HCT116 (cell line): ENCODE measurements at regions not wholly inside any gene's neighbourhood (a gene's known extent, or its start where the extent isn't known, plus 50 kb on each side); places are given as distances from the start of the nearest gene placed in this dataset.

Experiments used
- ATAC-seq: fragments of 200-7000 bp; cut with Tn5 transposase; 2 replicates; pipeline ENCODE4 v1.9.1; 2020; ENCODE audit warnings: mild to moderate bottlenecking, moderate library complexity
- BruUV-seq: library from RNA; stranded (reverse); fragments of 400-500 nt; replicated peaks from 2 replicates; lab custom pipeline; 2021; lab: Mats Ljungman, UMichigan
- CTCF ChIA-PET: fragments of 300-600 bp; sonication (Branson Sonifier 250); formaldehyde crosslinking; loops from one replicate; lab custom pipeline; 2021; ENCODE audit warnings: antibody characterized with exemption; lab: Charles Lee
- POLR2A ChIA-PET: fragments of 300-600, 350-600 bp; sonication (Branson Sonifier 250); formaldehyde crosslinking; loops from one replicate; lab custom pipeline; 2021; ENCODE audit warnings: antibody characterized with exemption; lab: Charles Lee
- RAD21 ChIA-PET, 2 experiments: fragments of 300-600 bp; sonication (Branson Sonifier 250); formaldehyde crosslinking; loops; one replicate each; lab custom pipeline; 2023; ENCODE audit warnings: low total read pairs in 2 of 2; ENCODE audit not compliant: uncharacterized antibody in 2 of 2, unreplicated experiment in 2 of 2, low non-redundant PET in 1 of 2; lab: Charles Lee
- DNase-seq: peaks from one replicate; pipeline ENCODE4 v3.0.0-alpha.2; 2010; ENCODE audit warnings: low read depth, low spot score
- H2AFZ ChIP-seq: fragments of 200-600 bp; shearing (Covaris generic), sonication (generic); 2 replicates; pipeline ENCODE4 v1.6.1; 2017; ENCODE audit warnings: low read depth, mixed run types, mixed read lengths, antibody characterized with exemption, low read length; ENCODE audit not compliant: poor library complexity, severe bottlenecking
- H3K27ac ChIP-seq: 2 replicates; pipeline ENCODE4 v1.5.1; 2012; ENCODE audit warnings: low read depth, low read length
- H3K27me3 ChIP-seq: fragments of 200-600 bp; sonication (generic); 2 replicates; pipeline ENCODE4 v1.6.1; 2016; ENCODE audit warnings: mixed run types, low read length, mixed read lengths; ENCODE audit not compliant: insufficient read depth
- H3K36me3 ChIP-seq, 2 experiments: fragments of 200-500 bp in 1 of 2; fragments of 200-600 bp in 1 of 2; sonication (Bioruptor generic) in 1 of 2; sonication (generic) in 1 of 2; 2 replicates each; pipeline versions ENCODE4 v1.5.1 to v1.6.1; 2014 to 2016; ENCODE audit warnings: low read length in 2 of 2, inconsistent platforms in 1 of 2, mixed read lengths in 1 of 2, mixed run types in 1 of 2; ENCODE audit not compliant: insufficient read depth in 2 of 2, control insufficient read depth in 1 of 2
- H3K4me1 ChIP-seq, 2 experiments: fragments of 200-600 bp in 1 of 2; sonication (generic) in 1 of 2; 2 replicates each; pipeline versions ENCODE4 v1.5.1 to v1.6.1; 2012 to 2017; ENCODE audit warnings: low read length in 2 of 2, inconsistent platforms in 1 of 2, mild to moderate bottlenecking in 1 of 2, mixed read lengths in 1 of 2, mixed run types in 1 of 2, moderate library complexity in 1 of 2; ENCODE audit not compliant: insufficient read depth in 2 of 2, control insufficient read depth in 1 of 2
- H3K4me2 ChIP-seq: fragments of 200-600 bp; sonication (generic); 2 replicates; pipeline ENCODE4 v1.6.1; 2017; ENCODE audit warnings: mixed run types, low read length, mixed read lengths
- H3K4me3 ChIP-seq, 2 experiments: fragments of 200-600 bp in 1 of 2; sonication (generic) in 1 of 2; replicated peaks in 1 of 2; 2 replicates each; pipeline ENCODE4 v1.5.1; 2011 to 2016; ENCODE audit warnings: low read length in 2 of 2, control low read depth in 1 of 2, low read depth in 1 of 2, mild to moderate bottlenecking in 1 of 2, mixed read lengths in 1 of 2, mixed run types in 1 of 2
- H3K79me2 ChIP-seq: fragments of 200-600 bp; sonication (generic); 2 replicates; pipeline ENCODE4 v1.6.1; 2017; ENCODE audit warnings: mild to moderate bottlenecking, mixed run types, low read length, moderate library complexity, mixed read lengths; ENCODE audit not compliant: insufficient read depth
- H3K9ac ChIP-seq: fragments of 200-600 bp; sonication (generic); 2 replicates; pipeline ENCODE4 v1.6.1; 2016; ENCODE audit warnings: low read length, mixed read lengths
- H3K9me2 ChIP-seq: fragments of 200-600 bp; sonication (generic), shearing (Covaris generic); 2 replicates; pipeline ENCODE4 v1.6.1; 2017; ENCODE audit warnings: mixed run types, mild to moderate bottlenecking, moderate library complexity; ENCODE audit not compliant: insufficient read depth
- H3K9me3 ChIP-seq, 2 experiments: fragments of 200-500 bp in 1 of 2; fragments of 200-600 bp in 1 of 2; sonication (Bioruptor generic) in 1 of 2; sonication (generic) in 1 of 2; 2 replicates each; pipeline ENCODE4 v1.6.1; 2014 to 2017; ENCODE audit warnings: low read length in 2 of 2, mixed read lengths in 2 of 2, inconsistent platforms in 1 of 2, low read depth in 1 of 2, mild to moderate bottlenecking in 1 of 2, mixed run types in 1 of 2, moderate library complexity in 1 of 2; ENCODE audit not compliant: control insufficient read depth in 1 of 2, insufficient read depth in 1 of 2
- H4K20me1 ChIP-seq: fragments of 200-600 bp; sonication (generic), shearing (Covaris generic); 2 replicates; pipeline ENCODE4 v1.6.1; 2017; ENCODE audit warnings: mixed run types, mild to moderate bottlenecking, moderate library complexity; ENCODE audit not compliant: insufficient read depth
- ATF3 ChIP-seq: IDR thresholded peaks from 2 replicates; pipeline ENCODE4 v1.6.1; 2012
- CBX3 ChIP-seq: IDR thresholded peaks from 2 replicates; pipeline ENCODE4 v1.6.1; 2012; ENCODE audit warnings: low read depth
- CEBPB ChIP-seq: IDR thresholded peaks from 2 replicates; pipeline ENCODE4 v1.6.1; 2012; ENCODE audit warnings: low read depth
- EZH2phosphoT487 ChIP-seq: fragments of 200-600 bp; IDR thresholded peaks from 2 replicates; pipeline ENCODE4 v1.6.1; 2018; ENCODE audit warnings: antibody characterized with exemption, borderline replicate concordance
- FOSL1 ChIP-seq: IDR thresholded peaks from 2 replicates; pipeline ENCODE4 v1.6.1; 2012; ENCODE audit warnings: low read depth
- JUND ChIP-seq: IDR thresholded peaks from 2 replicates; pipeline ENCODE4 v1.6.1; 2012
- MAX ChIP-seq: IDR thresholded peaks from 2 replicates; pipeline ENCODE4 v1.6.1; 2012
- POLR2A ChIP-seq: IDR thresholded peaks from 2 replicates; pipeline ENCODE4 v1.7.0; 2011; ENCODE audit warnings: borderline replicate concordance; ENCODE audit not compliant: insufficient read depth, insufficient read length; ENCODE audit errors: extremely low read depth
- SP1 ChIP-seq: IDR thresholded peaks from 2 replicates; pipeline ENCODE4 v1.6.1; 2012; ENCODE audit warnings: low read depth
- SRF ChIP-seq: IDR thresholded peaks from 2 replicates; pipeline ENCODE4 v1.6.1; 2012; ENCODE audit warnings: low read depth
- TCF7L2 ChIP-seq: IDR thresholded peaks from 2 replicates; pipeline ENCODE4 v1.7.0; 2011; ENCODE audit warnings: borderline replicate concordance, inconsistent platforms; ENCODE audit not compliant: insufficient read depth, insufficient read length; ENCODE audit errors: extremely low read depth
- ZFX ChIP-seq: fragments of 450-650 bp; IDR thresholded peaks from 2 replicates; pipeline ENCODE4 v1.6.1; 2017
- intact Hi-C: fragments of 100-400 bp; cut with micrococcal nuclease; formaldehyde crosslinking; loops from 2 replicates; pipeline ENCODE4 v1.10.0; 2022
- TF ChIP-seq, protein P1 (sequence below), 3 experiments: fragments of 200-600 bp in 1 of 3; sonication (generic) in 1 of 3; IDR thresholded peaks in 2 of 3; conservative IDR thresholded peaks in 1 of 3; 2 replicates each; pipeline ENCODE4 v1.5.1; 2012 to 2017; ENCODE audit warnings: low read depth in 2 of 3, low read length in 2 of 3, antibody characterized with exemption in 1 of 3, borderline replicate concordance in 1 of 3, control low read depth in 1 of 3, mild to moderate bottlenecking in 1 of 3, mixed read lengths in 1 of 3, mixed run types in 1 of 3, moderate library complexity in 1 of 3; ENCODE audit not compliant: insufficient read depth in 1 of 3
- TF ChIP-seq, protein P2 (sequence below): IDR thresholded peaks from 2 replicates; pipeline ENCODE4 v1.6.1; 2012; ENCODE audit warnings: low read depth

DNA sequence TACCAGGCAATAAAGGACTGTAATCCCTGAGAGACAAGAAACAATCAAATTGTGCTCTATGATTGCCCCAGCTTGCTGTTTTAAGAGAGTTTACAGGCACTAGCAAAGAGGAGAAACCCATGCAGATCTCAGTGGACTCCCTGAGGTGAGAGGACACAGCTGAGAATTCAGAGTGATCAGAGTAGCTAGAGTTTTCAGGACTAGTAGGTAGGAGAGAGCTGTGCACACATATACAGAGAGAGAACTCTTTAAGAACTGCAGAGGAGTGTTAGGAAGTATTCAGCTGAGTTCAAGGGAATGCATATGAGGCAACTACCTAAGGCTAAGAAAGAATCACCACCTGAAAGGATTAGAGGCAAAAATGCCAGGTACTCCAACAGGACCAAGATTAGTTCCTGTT is 904.8 kb downstream of the CDH8 start:
- Histone ChIP-seq H3K27ac (no peak overlapping the region), H3K9ac (no peak overlapping the region), H2AFZ (no peak overlapping the region), H3K4me3 (no peak overlapping the region), H3K27me3 (no peaks in the 10 kb centered on the region), H3K4me1 (no peaks in the 10 kb centered on the region), H3K9me3 (peaks cover 10 to 12% of the 10 kb centered on the region in 2 experiments; a peak in 2 of 4 replicates), H4K20me1 (no peaks in the 10 kb centered on the region), H3K36me3 (no peaks in the 10 kb centered on the region), H3K9me2 (no peaks in the 10 kb centered on the region), H3K79me2 (no peaks in the 10 kb centered on the region), H3K4me2 (no peak overlapping the region)
- CTCF ChIA-PET, result no interaction called here
- RAD21 ChIA-PET, result no interaction called here
- no TSS peak for BruUV-seq
- POLR2A ChIA-PET, result no interaction called here
- TF ChIP-seq ZFX (no peak), EZH2phosphoT487 (no peak), CEBPB (no peak), ATF3 (no peak), SP1 (no peak), JUND (no peak)
- TF ChIP-seq, protein P1, sequence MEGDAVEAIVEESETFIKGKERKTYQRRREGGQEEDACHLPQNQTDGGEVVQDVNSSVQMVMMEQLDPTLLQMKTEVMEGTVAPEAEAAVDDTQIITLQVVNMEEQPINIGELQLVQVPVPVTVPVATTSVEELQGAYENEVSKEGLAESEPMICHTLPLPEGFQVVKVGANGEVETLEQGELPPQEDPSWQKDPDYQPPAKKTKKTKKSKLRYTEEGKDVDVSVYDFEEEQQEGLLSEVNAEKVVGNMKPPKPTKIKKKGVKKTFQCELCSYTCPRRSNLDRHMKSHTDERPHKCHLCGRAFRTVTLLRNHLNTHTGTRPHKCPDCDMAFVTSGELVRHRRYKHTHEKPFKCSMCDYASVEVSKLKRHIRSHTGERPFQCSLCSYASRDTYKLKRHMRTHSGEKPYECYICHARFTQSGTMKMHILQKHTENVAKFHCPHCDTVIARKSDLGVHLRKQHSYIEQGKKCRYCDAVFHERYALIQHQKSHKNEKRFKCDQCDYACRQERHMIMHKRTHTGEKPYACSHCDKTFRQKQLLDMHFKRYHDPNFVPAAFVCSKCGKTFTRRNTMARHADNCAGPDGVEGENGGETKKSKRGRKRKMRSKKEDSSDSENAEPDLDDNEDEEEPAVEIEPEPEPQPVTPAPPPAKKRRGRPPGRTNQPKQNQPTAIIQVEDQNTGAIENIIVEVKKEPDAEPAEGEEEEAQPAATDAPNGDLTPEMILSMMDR (IDR thresholded peaks at IDR 0.05 in 2 of 3, conservative IDR thresholded peaks at IDR 0.05 in 1 of 3; ENCODE audit: borderline replicate concordance in 1 of 3, insufficient read depth in 1 of 3, low read depth in 2 of 3, low read length in 2 of 3), result no peak
- DNase-seq (no peak), ATAC-seq (no peak)
- intact Hi-C loops, result no loop called here

DNA sequence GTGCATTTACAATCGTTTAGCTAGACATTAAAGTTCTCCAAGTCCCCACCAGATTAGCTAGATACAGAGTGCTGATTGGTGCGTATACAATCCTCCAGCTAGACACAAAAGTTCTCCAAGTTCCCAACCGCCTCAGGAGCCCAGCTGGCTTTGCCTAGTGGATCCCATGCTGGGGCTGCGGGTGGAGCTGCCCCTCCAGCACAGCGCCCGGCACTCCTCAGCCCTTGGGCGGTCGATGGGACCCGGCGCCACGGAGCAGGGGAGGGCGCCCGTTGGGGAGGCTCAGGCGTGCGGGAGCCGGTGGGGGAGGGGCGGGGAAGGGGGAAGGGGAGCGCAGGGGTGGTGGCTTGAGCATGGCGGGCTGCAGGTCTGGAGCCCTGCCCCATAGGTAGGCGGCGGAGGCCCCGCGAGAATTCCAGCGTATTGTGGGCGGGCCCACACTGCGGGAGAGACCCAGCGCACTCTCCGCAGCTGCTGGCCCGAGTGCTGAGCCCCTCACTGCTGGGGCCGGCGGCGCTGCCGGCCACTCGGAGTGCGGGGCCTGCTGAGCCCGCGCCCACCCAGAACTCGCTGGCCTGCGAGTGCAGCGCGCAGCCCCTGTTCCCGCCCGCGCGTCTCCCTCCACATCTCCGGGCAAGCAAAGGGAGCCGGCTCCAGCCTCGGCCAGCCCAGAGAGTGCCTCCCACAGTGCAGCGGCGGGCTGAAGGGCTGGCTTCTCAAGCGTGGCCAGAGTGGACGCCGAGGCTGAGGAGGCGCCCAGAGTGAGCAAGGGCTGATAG is 907.5 kb downstream of the CDH8 start:
- H3K9ac ChIP-seq, result no peak overlapping the region
- no peak for ATAC-seq
- no peaks in the 10 kb centered on the region for H3K79me2 ChIP-seq
- ChIA-PET CTCF (no interaction called here), RAD21 (no interaction called here), POLR2A (no interaction called here)
- H3K9me3 ChIP-seq, result peaks cover 4 to 12% of the 10 kb centered on the region in 2 experiments; a peak in 2 of 4 replicates
- no peaks in the 10 kb centered on the region for H3K9me2 ChIP-seq
- DNase-seq, result no peak
- no TSS peak for BruUV-seq
- H3K27me3 ChIP-seq, result no peaks in the 10 kb centered on the region
- no peak overlapping the region for H3K4me3 ChIP-seq
- no peak overlapping the region for H3K27ac ChIP-seq
- no peak overlapping the region for H3K4me2 ChIP-seq
- H4K20me1 ChIP-seq, result no peaks in the 10 kb centered on the region
- no peaks in the 10 kb centered on the region for H3K36me3 ChIP-seq
- H2AFZ ChIP-seq, result no peak overlapping the region
- intact Hi-C loops, result no loop called here
- no peaks in the 10 kb centered on the region for H3K4me1 ChIP-seq
- no peak for TF ChIP-seq TCF7L2
- TF ChIP-seq SRF, result no peak
- TF ChIP-seq CBX3, result no peak
- no peak for TF ChIP-seq FOSL1
- TF ChIP-seq, protein P2, sequence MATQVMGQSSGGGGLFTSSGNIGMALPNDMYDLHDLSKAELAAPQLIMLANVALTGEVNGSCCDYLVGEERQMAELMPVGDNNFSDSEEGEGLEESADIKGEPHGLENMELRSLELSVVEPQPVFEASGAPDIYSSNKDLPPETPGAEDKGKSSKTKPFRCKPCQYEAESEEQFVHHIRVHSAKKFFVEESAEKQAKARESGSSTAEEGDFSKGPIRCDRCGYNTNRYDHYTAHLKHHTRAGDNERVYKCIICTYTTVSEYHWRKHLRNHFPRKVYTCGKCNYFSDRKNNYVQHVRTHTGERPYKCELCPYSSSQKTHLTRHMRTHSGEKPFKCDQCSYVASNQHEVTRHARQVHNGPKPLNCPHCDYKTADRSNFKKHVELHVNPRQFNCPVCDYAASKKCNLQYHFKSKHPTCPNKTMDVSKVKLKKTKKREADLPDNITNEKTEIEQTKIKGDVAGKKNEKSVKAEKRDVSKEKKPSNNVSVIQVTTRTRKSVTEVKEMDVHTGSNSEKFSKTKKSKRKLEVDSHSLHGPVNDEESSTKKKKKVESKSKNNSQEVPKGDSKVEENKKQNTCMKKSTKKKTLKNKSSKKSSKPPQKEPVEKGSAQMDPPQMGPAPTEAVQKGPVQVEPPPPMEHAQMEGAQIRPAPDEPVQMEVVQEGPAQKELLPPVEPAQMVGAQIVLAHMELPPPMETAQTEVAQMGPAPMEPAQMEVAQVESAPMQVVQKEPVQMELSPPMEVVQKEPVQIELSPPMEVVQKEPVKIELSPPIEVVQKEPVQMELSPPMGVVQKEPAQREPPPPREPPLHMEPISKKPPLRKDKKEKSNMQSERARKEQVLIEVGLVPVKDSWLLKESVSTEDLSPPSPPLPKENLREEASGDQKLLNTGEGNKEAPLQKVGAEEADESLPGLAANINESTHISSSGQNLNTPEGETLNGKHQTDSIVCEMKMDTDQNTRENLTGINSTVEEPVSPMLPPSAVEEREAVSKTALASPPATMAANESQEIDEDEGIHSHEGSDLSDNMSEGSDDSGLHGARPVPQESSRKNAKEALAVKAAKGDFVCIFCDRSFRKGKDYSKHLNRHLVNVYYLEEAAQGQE, result no peak
- no peak for TF ChIP-seq POLR2A
- TF ChIP-seq MAX, result no peak
